ENCODE measurements at regions not wholly inside any gene's neighbourhood (a gene's known extent, or its start where the extent isn't known, plus 50 kb on each side); places are given as distances from the start of the nearest gene placed in this dataset.

DNA sequence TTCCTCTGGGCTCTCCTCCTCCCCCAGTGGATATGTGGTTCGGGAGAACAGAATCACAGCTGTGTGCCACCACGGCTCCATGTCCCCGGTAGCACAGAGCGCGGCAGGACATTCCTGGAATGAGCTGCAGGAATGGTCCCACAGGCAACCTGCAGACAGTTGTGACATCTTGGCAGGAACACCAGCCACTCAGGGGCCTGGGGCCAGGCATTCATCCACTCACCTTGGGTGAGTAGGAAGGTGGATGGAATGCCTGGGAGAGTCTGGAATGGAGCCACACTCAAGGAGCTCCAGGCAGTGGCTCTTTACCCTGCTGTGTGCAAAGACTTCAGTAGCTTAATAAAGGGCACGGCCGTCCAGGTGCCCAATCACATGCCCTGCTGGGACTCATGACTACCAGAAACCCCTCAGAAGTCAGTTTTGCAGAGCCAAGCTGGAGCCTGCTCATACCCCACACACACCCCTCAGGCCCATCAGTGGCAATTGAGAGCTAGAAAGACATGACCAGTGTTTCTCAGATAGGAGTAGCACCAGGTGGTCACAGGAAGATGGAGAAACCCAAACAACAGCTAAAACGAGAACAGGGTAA is 117.3 kb upstream of the PRR20G start:
- no peaks in the 10 kb centered on the region for H3K79me2 ChIP-seq (ENCODE audit: control insufficient read depth, insufficient read depth, low read length)
- H3K4me3 Mint-ChIP-seq = no peak overlapping the region
- TF ChIP-seq, protein P1, sequence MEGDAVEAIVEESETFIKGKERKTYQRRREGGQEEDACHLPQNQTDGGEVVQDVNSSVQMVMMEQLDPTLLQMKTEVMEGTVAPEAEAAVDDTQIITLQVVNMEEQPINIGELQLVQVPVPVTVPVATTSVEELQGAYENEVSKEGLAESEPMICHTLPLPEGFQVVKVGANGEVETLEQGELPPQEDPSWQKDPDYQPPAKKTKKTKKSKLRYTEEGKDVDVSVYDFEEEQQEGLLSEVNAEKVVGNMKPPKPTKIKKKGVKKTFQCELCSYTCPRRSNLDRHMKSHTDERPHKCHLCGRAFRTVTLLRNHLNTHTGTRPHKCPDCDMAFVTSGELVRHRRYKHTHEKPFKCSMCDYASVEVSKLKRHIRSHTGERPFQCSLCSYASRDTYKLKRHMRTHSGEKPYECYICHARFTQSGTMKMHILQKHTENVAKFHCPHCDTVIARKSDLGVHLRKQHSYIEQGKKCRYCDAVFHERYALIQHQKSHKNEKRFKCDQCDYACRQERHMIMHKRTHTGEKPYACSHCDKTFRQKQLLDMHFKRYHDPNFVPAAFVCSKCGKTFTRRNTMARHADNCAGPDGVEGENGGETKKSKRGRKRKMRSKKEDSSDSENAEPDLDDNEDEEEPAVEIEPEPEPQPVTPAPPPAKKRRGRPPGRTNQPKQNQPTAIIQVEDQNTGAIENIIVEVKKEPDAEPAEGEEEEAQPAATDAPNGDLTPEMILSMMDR (IDR thresholded peaks at IDR 0.05) = no peak
- no peak for TF ChIP-seq EZH2 (IDR thresholded peaks at IDR 0.05; ENCODE audit: borderline replicate concordance, insufficient read depth, low read depth, low read length, poor library complexity, severe bottlenecking)
- H3K27me3 Mint-ChIP-seq = peaks cover 18% of the 10 kb centered on the region
- H2AFZ ChIP-seq (ENCODE audit: insufficient read depth, low read depth, low read length, poor library complexity, severe bottlenecking) = no peak overlapping the region
- intact Hi-C loops (cut with micrococcal nuclease) = no loop called here
- H3K4me1 ChIP-seq (ENCODE audit: control insufficient read depth in 2 of 2, insufficient read depth in 2 of 2, low read length in 2 of 2) = no peaks in the 10 kb centered on the region
- ATAC-seq (ENCODE audit: low read depth) = no peak
- no peaks in the 10 kb centered on the region for H3K9me3 Mint-ChIP-seq (ENCODE audit: insufficient read depth)
- H3K4me3 ChIP-seq (ENCODE audit: control extremely low read depth in 1 of 5, extremely low read depth in 1 of 5, insufficient read depth in 1 of 5, low read depth in 2 of 5, low read length in 4 of 5) = no peak overlapping the region
- no peak overlapping the region for H3K27ac Mint-ChIP-seq
- H3K36me3 ChIP-seq (replicated peaks in 1 of 2; ENCODE audit: control extremely low read depth in 1 of 2, control insufficient read depth in 1 of 2, extremely low read depth in 1 of 2, insufficient read depth in 2 of 2, low read length in 1 of 2) = no peaks in the 10 kb centered on the region
- no peaks in the 10 kb centered on the region for H4K20me1 ChIP-seq (ENCODE audit: control insufficient read depth, insufficient read depth, low read length, poor library complexity, severe bottlenecking)
- H3K27ac ChIP-seq (ENCODE audit: low read length in 2 of 2) = no peak overlapping the region
- no peaks in the 10 kb centered on the region for H3K27me3 ChIP-seq (replicated peaks in 1 of 4; ENCODE audit: control extremely low read depth in 1 of 4, control insufficient read depth in 3 of 4, insufficient read depth in 4 of 4, low read length in 3 of 4)
- no peak for DNase-seq
- H3K9me3 ChIP-seq (ENCODE audit: control extremely low read depth in 1 of 3, control insufficient read depth in 2 of 3, insufficient read depth in 1 of 3, low read length in 2 of 3) = no peaks in the 10 kb centered on the region
- no peak overlapping the region for H3K4me2 ChIP-seq (replicated peaks; ENCODE audit: low read depth, low read length, poor library complexity, severe bottlenecking)
- no peaks in the 10 kb centered on the region for H3K4me1 Mint-ChIP-seq
- H3K9ac ChIP-seq (ENCODE audit: low read length) = no peak overlapping the region
- ChIA-PET POLR2A (no interaction called here), CTCF (no interaction called here)
- 65% methylated on average over 7 of the region's 8 CpGs for WGBS (ENCODE audit: insufficient coverage)

DNA sequence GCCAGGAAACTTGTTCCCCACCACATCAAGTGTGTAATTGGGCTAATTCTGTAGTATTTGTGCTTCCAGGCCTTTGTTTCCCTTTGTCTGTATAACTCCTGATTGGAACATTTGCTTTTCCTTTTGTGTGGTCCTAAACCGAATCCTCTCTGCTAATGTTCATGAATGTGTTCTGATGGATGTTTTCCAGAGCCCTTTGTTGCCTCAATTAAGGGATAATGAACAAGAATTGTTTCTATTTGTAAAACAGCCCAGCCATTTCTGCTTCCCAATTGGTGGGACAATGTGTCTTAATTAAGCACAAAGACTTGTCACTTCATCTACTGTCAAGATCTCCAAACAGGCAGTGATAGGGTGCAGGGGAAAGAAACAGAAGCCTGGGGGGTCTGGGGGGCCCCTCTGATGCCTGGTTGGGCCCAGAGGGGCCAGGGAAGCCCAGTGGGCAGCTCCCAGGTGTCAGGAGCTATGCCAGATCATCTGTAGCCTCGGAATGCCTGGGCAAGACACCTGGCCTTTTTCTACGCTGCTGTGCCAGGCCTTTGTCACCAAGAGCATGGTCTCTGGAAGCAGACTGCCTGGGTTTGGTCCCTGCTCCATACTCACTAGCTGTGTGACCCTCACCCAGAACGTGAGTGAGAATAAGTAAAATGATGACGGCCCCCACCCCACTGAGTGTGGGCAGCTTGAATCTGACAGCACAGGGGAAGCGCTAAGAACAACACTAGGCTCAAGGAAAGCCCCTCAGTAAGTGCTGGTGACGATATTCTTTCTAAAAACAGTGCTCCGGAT is 116.6 kb upstream of the PRR20G start:
- no peak overlapping the region for H2AFZ ChIP-seq (ENCODE audit: insufficient read depth, low read depth, low read length, poor library complexity, severe bottlenecking)
- DNase-seq = no peak

More for the DNA sequence above, 116.6 kb upstream of the PRR20G start:
- Mint-ChIP-seq H3K9me3 (ENCODE audit: insufficient read depth) (no peaks in the 10 kb centered on the region), H3K27me3 (peaks cover 18% of the 10 kb centered on the region), H3K27ac (no peak overlapping the region), H3K4me3 (no peak overlapping the region), H3K4me1 (no peaks in the 10 kb centered on the region)
- 72% methylated on average over 5 of the region's 8 CpGs for whole genome bisulfite sequencing (ENCODE audit: insufficient coverage)
- Histone ChIP-seq H3K4me2 (replicated peaks; ENCODE audit: low read depth, low read length, poor library complexity, severe bottlenecking) (no peak overlapping the region), H3K9me3 (ENCODE audit: control extremely low read depth in 1 of 3, control insufficient read depth in 2 of 3, insufficient read depth in 1 of 3, low read length in 2 of 3) (no peaks in the 10 kb centered on the region), H4K20me1 (ENCODE audit: control insufficient read depth, insufficient read depth, low read length, poor library complexity, severe bottlenecking) (no peaks in the 10 kb centered on the region), H3K79me2 (ENCODE audit: control insufficient read depth, insufficient read depth, low read length) (no peaks in the 10 kb centered on the region), H3K4me1 (ENCODE audit: control insufficient read depth in 2 of 2, insufficient read depth in 2 of 2, low read length in 2 of 2) (no peaks in the 10 kb centered on the region), H3K36me3 (replicated peaks in 1 of 2; ENCODE audit: control extremely low read depth in 1 of 2, control insufficient read depth in 1 of 2, extremely low read depth in 1 of 2, insufficient read depth in 2 of 2, low read length in 1 of 2) (no peaks in the 10 kb centered on the region), H3K27ac (ENCODE audit: low read length in 2 of 2) (no peak overlapping the region), H3K27me3 (replicated peaks in 1 of 4; ENCODE audit: control extremely low read depth in 1 of 4, control insufficient read depth in 3 of 4, insufficient read depth in 4 of 4, low read length in 3 of 4) (no peaks in the 10 kb centered on the region), H3K9ac (ENCODE audit: low read length) (no peak overlapping the region), H3K4me3 (ENCODE audit: control extremely low read depth in 1 of 5, extremely low read depth in 1 of 5, insufficient read depth in 1 of 5, low read depth in 2 of 5, low read length in 4 of 5) (no peak overlapping the region)
- no peak for TF ChIP-seq EZH2 (IDR thresholded peaks at IDR 0.05; ENCODE audit: borderline replicate concordance, insufficient read depth, low read depth, low read length, poor library complexity, severe bottlenecking)
- TF ChIP-seq, protein P1 (IDR thresholded peaks at IDR 0.05) = no peak
- ChIA-PET CTCF (no interaction called here), POLR2A (no interaction called here)
- intact Hi-C loops (cut with micrococcal nuclease) = no loop called here
- no peak for ATAC-seq (ENCODE audit: low read depth)
